Liver (tissue), 8 donors: ENCODE measurements at regions not wholly inside any gene's neighbourhood (a gene's known extent, or its start where the extent isn't known, plus 50 kb on each side); places are given as distances from the start of the nearest gene placed in this dataset.

Source experiments
- DNase-seq: peaks from one replicate; pipeline ENCODE4 v3.0.0-alpha.2; 2017; ENCODE audit warnings: low spot score
- H3K27ac ChIP-seq, 2 donors: one replicate each; pipeline ENCODE4 v1.7.0; 2013; ENCODE audit warnings: inconsistent platforms in 2 of 2, low read length in 2 of 2, control low read depth in 1 of 2, low read depth in 1 of 2, mild to moderate bottlenecking in 1 of 2
- H3K27me3 ChIP-seq, 4 donors: one replicate each; pipeline versions ENCODE4 v1.6.1 to v1.7.0; 2013; ENCODE audit warnings: low read length in 3 of 4, inconsistent platforms in 1 of 4, mild to moderate bottlenecking in 1 of 4, moderate library complexity in 1 of 4; ENCODE audit not compliant: control insufficient read depth in 4 of 4, insufficient read depth in 4 of 4
- H3K36me3 ChIP-seq, 4 donors: one replicate each; pipeline versions ENCODE4 v1.6.1 to v1.7.0; 2013; ENCODE audit warnings: low read length in 3 of 4, mild to moderate bottlenecking in 3 of 4, low read depth in 1 of 4, moderate library complexity in 1 of 4; ENCODE audit not compliant: control insufficient read depth in 4 of 4, insufficient read depth in 3 of 4
- H3K4me1 ChIP-seq, 4 donors: one replicate each; pipeline versions ENCODE4 v1.6.1 to v1.7.0; 2013; ENCODE audit warnings: low read length in 3 of 4, mild to moderate bottlenecking in 3 of 4, moderate library complexity in 1 of 4; ENCODE audit not compliant: control insufficient read depth in 4 of 4, insufficient read depth in 4 of 4
- H3K4me3 ChIP-seq, 3 donors: one replicate each; pipeline versions ENCODE4 v1.6.1 to v1.7.0; 2013; ENCODE audit warnings: low read length in 3 of 3, control low read depth in 1 of 3, low read depth in 1 of 3, mild to moderate bottlenecking in 1 of 3
- H3K9ac ChIP-seq, 2 donors: one replicate each; pipeline ENCODE4 v1.7.0; 2013; ENCODE audit warnings: low read length in 2 of 2, mild to moderate bottlenecking in 2 of 2, moderate library complexity in 2 of 2, control low read depth in 1 of 2, low read depth in 1 of 2
- H3K9me3 ChIP-seq, 4 donors: one replicate each; pipeline versions ENCODE4 v1.6.1 to v1.7.0; 2013; ENCODE audit warnings: low read length in 3 of 4; ENCODE audit not compliant: control insufficient read depth in 4 of 4
- ATF3 ChIP-seq: IDR thresholded peaks from 2 replicates; pipeline ENCODE4 v1.6.1; 2016; ENCODE audit warnings: antibody characterized with exemption
- CTCF ChIP-seq: fragments of 150-350 bp; IDR thresholded peaks from 2 replicates; pipeline ENCODE4 v1.5.1; 2017; ENCODE audit warnings: improper control_type of control experiment, low read depth, low read length; ENCODE audit not compliant: missing input control
- EGR1 ChIP-seq, 2 donors: IDR thresholded peaks; 2 replicates each; pipeline ENCODE4 v1.6.1; 2016 to 2018; ENCODE audit warnings: antibody characterized with exemption in 2 of 2, low read depth in 2 of 2
- FOXA1 ChIP-seq: IDR thresholded peaks from 2 replicates; pipeline ENCODE4 v1.6.1; 2016; ENCODE audit warnings: antibody characterized with exemption
- FOXA2 ChIP-seq: IDR thresholded peaks from 2 replicates; pipeline ENCODE4 v1.6.1; 2016; ENCODE audit warnings: antibody characterized with exemption
- GABPA ChIP-seq, 2 donors: IDR thresholded peaks in 1 of 2; conservative IDR thresholded peaks in 1 of 2; 2 replicates each; pipeline ENCODE4 v1.6.1; 2016; ENCODE audit warnings: antibody characterized with exemption in 2 of 2, mild to moderate bottlenecking in 1 of 2, moderate library complexity in 1 of 2
- HNF4A ChIP-seq, 2 donors: conservative IDR thresholded peaks; 2 replicates each; pipeline ENCODE4 v1.6.1; 2016; ENCODE audit warnings: antibody characterized with exemption in 2 of 2, mild to moderate bottlenecking in 2 of 2
- HNF4G ChIP-seq: IDR thresholded peaks from 2 replicates; pipeline ENCODE4 v1.6.1; 2016; ENCODE audit warnings: antibody characterized with exemption
- JUND ChIP-seq, 2 donors: IDR thresholded peaks; 2 replicates each; pipeline ENCODE4 v1.6.1; 2016; ENCODE audit warnings: antibody characterized with exemption in 2 of 2
- MAX ChIP-seq: IDR thresholded peaks from 2 replicates; pipeline ENCODE4 v1.6.1; 2016; ENCODE audit warnings: antibody characterized with exemption
- NR2F2 ChIP-seq: IDR thresholded peaks from 2 replicates; pipeline ENCODE4 v1.6.1; 2016; ENCODE audit warnings: antibody characterized with exemption
- RAD21 ChIP-seq, 2 donors: IDR thresholded peaks; 2 replicates each; pipeline ENCODE4 v1.6.1; 2016; ENCODE audit warnings: antibody characterized with exemption in 2 of 2, mild to moderate bottlenecking in 2 of 2
- REST ChIP-seq: IDR thresholded peaks from 2 replicates; pipeline ENCODE4 v1.6.1; 2016; ENCODE audit warnings: antibody characterized with exemption, mild to moderate bottlenecking
- RXRA ChIP-seq, 2 donors: IDR thresholded peaks; 2 replicates each; pipeline ENCODE4 v1.6.1; 2017 to 2018; ENCODE audit warnings: antibody characterized with exemption in 2 of 2, mild to moderate bottlenecking in 1 of 2
- SP1 ChIP-seq: IDR thresholded peaks from 2 replicates; pipeline ENCODE4 v1.6.1; 2018; ENCODE audit warnings: antibody characterized with exemption, mild to moderate bottlenecking
- TAF1 ChIP-seq: conservative IDR thresholded peaks from 2 replicates; pipeline ENCODE4 v1.6.1; 2016; ENCODE audit warnings: antibody characterized with exemption, mild to moderate bottlenecking
- YY1 ChIP-seq: IDR thresholded peaks from 2 replicates; pipeline ENCODE4 v1.6.1; 2016; ENCODE audit warnings: antibody characterized with exemption, mild to moderate bottlenecking
- ZBTB33 ChIP-seq: IDR thresholded peaks from 2 replicates; pipeline ENCODE4 v1.6.1; 2016; ENCODE audit warnings: antibody characterized with exemption
- WGBS: extraction: QIAGEN DNeasy Blood & Tissue Kit; methylation state at CpG from one replicate; pipeline ENCODE4 v1.1.7; 2013; 5-methylcytosine and 5-hydroxymethylcytosine counted together
- donor health status: healthy.
- donor health status: healthy.
- donor health status: healthy.
- donor health status: healthy.
- donor health status: healthy.

GRCh38 chr3:150059729-150060128 is 89.0 kb upstream of the PFN2 start:
- Histone ChIP-seq H3K9me3 (no peaks in the 10 kb centered on the region), H3K36me3 (no peaks in the 10 kb centered on the region), H3K4me1 (no peaks in the 10 kb centered on the region), H3K27ac (no peak overlapping the region), H3K9ac (no peak overlapping the region), H3K27me3 (peaks cover 0 to under 1% (median 0%) of the 10 kb centered on the region in 4 donors), H3K4me3 (no peak overlapping the region)
- DNase-seq, result no peak
- WGBS, result 70% methylated on average over 4 of the region's 4 CpGs
- TF ChIP-seq RXRA (IDR thresholded peaks at IDR 0.05) (no peak), HNF4A (conservative IDR thresholded peaks at IDR 0.05) (no peak), YY1 (no peak), GABPA (IDR thresholded peaks at IDR 0.05 in 1 of 2, conservative IDR thresholded peaks at IDR 0.05 in 1 of 2) (no peak), FOXA2 (no peak), SP1 (no peak), ATF3 (no peak), JUND (IDR thresholded peaks at IDR 0.05) (no peak), FOXA1 (no peak), EGR1 (IDR thresholded peaks at IDR 0.05; ENCODE audit: low read depth in 2 of 2) (no peak), ZBTB33 (no peak), NR2F2 (no peak), TAF1 (no peak), CTCF (no peak)

- no peak overlapping the region for H3K27ac ChIP-seq
- no peak overlapping the region for H3K4me3 ChIP-seq
- WGBS, result 77% methylated on average over 5 of the region's 5 CpGs
- no peaks in the 10 kb centered on the region for H3K36me3 ChIP-seq
- DNase-seq, result no peak
- no peaks in the 10 kb centered on the region for H3K9me3 ChIP-seq
- no peaks in the 10 kb centered on the region for H3K4me1 ChIP-seq
- H3K9ac ChIP-seq, result no peak overlapping the region
- peaks cover 0 to 2% (median 0%) of the 10 kb centered on the region in 4 donors for H3K27me3 ChIP-seq
- TF ChIP-seq FOXA1 (no peak), GABPA (IDR thresholded peaks at IDR 0.05 in 1 of 2, conservative IDR thresholded peaks at IDR 0.05 in 1 of 2) (no peak), EGR1 (IDR thresholded peaks at IDR 0.05; ENCODE audit: low read depth in 2 of 2) (no peak), MAX (no peak), ZBTB33 (no peak), RAD21 (IDR thresholded peaks at IDR 0.05) (no peak), HNF4G (no peak), SP1 (no peak), ATF3 (no peak), RXRA (IDR thresholded peaks at IDR 0.05) (no peak), REST (no peak), HNF4A (conservative IDR thresholded peaks at IDR 0.05) (no peak), CTCF (no peak), TAF1 (no peak), YY1 (no peak), JUND (IDR thresholded peaks at IDR 0.05) (no peak)
These were observed 88.5 kb upstream of the PFN2 start for GRCh38 chr3:150059241-150059640.
